Adrenal gland (tissue), 5 donors: ENCODE measurements at regions not wholly inside any gene's neighbourhood (a gene's known extent, or its start where the extent isn't known, plus 50 kb on each side); places are given as distances from the start of the nearest gene placed in this dataset.

Experiments
- POLR2A ChIP-seq, 2 donors: fragments of 450-650 bp; IDR thresholded peaks; one replicate each; pipeline ENCODE4 v1.6.1; 2017; ENCODE audit warnings: antibody characterized with exemption in 2 of 2, mild to moderate bottlenecking in 2 of 2, moderate library complexity in 1 of 2
- TF ChIP-seq, protein P1 (sequence below), 6 experiments: fragments of 450-650 bp in 4 of 6; fragments of 200-600 bp in 2 of 6; sonication (generic) in 1 of 6; IDR thresholded peaks; 1 replicate in 5 of 6; 2 replicates in 1 of 6; pipeline versions ENCODE4 v1.5.1 to v1.8.0; 2016 to 2021; ENCODE audit warnings: antibody characterized with exemption in 6 of 6, mild to moderate bottlenecking in 2 of 6, moderate library complexity in 1 of 6
- donor health status: DM: no; HTN: no; CAD: no.

DNA sequence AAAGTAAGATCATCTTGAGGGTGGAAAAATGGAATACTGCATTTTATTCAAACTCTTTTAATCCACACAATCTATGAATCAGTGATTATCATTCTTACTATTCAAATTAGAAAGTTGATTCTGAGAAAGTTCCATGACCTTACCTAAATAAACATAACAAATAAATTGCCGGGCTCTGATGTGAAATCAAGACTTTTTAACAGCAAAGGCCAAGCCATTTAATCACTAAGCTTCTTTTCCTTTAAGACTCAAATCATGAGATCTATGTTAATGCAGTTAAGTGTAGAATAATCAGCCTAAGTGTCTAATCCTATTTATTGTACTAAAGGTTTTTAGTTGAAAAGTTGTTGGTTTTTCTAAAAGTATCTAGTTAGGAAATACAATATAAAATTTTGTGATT, 857.0 kb downstream of the SI start:
- TF ChIP-seq, protein P1, sequence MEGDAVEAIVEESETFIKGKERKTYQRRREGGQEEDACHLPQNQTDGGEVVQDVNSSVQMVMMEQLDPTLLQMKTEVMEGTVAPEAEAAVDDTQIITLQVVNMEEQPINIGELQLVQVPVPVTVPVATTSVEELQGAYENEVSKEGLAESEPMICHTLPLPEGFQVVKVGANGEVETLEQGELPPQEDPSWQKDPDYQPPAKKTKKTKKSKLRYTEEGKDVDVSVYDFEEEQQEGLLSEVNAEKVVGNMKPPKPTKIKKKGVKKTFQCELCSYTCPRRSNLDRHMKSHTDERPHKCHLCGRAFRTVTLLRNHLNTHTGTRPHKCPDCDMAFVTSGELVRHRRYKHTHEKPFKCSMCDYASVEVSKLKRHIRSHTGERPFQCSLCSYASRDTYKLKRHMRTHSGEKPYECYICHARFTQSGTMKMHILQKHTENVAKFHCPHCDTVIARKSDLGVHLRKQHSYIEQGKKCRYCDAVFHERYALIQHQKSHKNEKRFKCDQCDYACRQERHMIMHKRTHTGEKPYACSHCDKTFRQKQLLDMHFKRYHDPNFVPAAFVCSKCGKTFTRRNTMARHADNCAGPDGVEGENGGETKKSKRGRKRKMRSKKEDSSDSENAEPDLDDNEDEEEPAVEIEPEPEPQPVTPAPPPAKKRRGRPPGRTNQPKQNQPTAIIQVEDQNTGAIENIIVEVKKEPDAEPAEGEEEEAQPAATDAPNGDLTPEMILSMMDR (IDR thresholded peaks at IDR 0.05), result no peak
- TF ChIP-seq POLR2A (IDR thresholded peaks at IDR 0.05), result no peak
